HG02588 (cell line): ENCODE measurements at regions not wholly inside any gene's neighbourhood (a gene's known extent, or its start where the extent isn't known, plus 50 kb on each side); places are given as distances from the start of the nearest gene placed in this dataset.

Experiments
- ATAC-seq: cut with Tn5 transposase; IDR thresholded peaks from one replicate; pipeline ENCODE4 v1.9.1; 2021; ENCODE audit warnings: mild to moderate bottlenecking, moderate library complexity; ENCODE audit not compliant: unreplicated experiment

- no peak for ATAC-seq
Measured at GRCh38 chr5:4758550-4758949, 381.6 kb upstream of the ADAMTS16 start.

DNA sequence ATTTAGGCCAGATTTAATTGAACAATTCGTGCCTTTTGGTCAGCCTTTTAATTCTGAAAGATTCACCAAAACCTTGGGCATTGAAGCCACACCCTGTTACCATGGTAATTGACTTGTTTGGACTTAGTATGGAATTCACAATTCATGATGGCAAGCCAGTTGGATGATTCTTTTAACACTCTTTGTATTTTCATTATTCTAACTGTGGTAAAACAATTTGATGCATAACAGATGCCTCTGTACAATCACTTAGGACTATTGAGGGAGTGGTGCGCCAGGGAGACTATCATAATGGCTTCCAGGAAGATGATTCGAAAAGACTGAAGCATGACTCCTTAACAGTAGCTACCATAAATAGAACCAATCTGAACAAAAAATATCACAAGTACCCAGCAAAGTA, 381.1 kb upstream of the ADAMTS16 start:
- no peak for ATAC-seq

DNA sequence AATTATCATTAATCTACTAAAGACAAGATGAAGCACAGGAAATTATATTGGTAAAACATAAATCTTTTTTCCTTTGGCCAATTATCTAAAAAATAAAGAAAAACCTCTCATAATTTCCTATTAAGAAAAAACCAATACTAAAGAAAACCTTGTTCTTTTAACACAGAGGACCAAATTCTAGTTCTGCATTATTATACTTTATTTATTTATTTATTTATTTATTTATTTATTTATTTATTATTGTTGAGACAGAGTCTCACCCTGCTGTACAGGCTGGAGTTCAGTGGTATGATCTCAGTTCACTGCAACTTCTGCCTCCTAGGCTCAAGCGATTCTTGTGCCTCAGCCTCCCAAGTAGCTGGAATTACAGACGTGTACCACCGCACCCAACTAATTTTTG, 377.8 kb upstream of the ADAMTS16 start:
- ATAC-seq, result no peak

DNA sequence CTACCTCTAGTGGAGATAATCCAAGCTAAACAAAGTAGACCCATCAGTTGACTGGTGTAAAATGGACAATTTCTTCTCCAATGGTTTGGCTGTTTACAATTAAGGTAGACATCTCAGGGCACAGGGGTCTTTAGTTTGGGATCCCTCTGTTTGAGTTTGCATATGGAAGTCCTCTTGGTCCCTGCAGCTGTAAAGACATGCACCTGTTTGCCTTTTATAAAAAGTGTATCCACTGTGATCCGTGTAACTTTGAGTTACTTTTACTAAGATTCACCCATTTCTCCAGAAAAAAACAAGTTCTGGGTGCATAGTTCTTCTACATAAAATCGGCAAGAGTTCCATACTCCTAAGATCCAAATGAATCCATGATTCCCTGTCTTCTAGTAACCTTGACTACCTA, 374.7 kb upstream of the ADAMTS16 start:
- ATAC-seq, result no peak

GRCh38 chr5:4766101-4766500, 374.0 kb upstream of the ADAMTS16 start:
- no peak for ATAC-seq

DNA sequence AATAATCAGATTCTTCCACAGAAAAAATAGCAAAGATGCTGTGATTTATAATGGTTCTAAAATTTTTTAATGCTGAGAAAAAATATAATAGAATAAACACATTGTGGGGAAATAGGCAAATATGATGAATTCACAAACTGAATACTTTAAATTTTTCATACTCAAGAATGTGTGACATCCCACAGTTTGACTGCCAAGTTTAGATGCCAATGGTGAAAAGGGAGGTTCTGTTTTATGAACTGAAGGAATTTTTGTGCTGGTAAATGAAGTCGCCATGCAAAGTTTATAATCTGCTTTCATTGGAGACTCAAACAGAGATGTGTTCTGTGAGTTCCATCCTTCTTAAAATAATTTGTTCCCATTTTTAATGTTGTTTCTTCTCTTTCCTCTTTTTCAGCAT, 367.5 kb upstream of the ADAMTS16 start:
- ATAC-seq, result no peak

DNA sequence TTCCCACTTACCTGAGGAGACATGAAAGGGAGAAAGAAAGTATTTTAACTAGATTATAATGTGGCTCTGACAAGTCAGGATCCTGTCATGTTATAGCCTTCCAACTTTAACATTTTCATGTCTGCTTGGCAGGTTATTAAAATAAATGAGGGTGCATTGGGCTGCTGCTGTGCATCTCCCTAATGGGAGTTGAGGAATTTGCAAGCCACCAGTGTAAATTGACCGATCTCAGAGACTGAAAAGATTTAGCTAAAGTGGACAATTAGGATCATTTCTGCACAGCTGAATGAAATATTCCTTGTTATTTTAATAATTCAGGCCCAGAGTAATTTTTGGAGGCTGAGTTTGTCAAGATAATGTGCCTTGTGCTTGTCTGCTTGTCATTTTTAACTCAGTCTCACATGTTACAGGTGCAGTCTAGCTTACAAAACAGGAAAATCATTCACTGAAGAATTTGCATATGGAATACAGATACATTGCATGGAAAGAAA, 366.3 kb upstream of the ADAMTS16 start:
- ATAC-seq, result no peak

GRCh38 chr5:4777435-4777834, 362.7 kb upstream of the ADAMTS16 start:
- no peak for ATAC-seq

- no peak for ATAC-seq
Measured at GRCh38 chr5:4780633-4781032, 359.5 kb upstream of the ADAMTS16 start.

GRCh38 chr5:4781299-4781698, 358.8 kb upstream of the ADAMTS16 start:
- no peak for ATAC-seq

GRCh38 chr5:4785971-4786370, 354.2 kb upstream of the ADAMTS16 start:
- no peak for ATAC-seq

- ATAC-seq, result no peak
Measured at GRCh38 chr5:4797445-4797844, 342.7 kb upstream of the ADAMTS16 start.

DNA sequence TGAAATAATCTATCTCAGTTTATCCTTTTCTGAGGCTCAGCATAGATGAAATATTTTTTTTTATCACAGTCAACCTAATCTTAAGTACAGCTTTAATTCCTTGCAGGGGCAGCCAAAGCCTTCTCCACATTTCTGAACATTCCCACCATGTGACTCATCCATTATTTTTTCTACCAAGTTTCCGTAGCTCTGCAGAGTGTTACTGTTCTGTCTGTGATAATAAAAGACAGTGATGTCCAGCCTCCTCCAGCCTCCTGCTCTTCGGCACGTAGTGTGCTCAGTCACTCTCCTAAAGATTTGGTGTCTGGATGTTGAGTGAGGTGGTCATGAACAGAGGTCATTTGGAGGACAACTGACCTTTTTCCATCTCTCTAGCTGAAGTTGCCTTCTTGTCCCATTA, 338.1 kb upstream of the ADAMTS16 start:
- ATAC-seq, result no peak

DNA sequence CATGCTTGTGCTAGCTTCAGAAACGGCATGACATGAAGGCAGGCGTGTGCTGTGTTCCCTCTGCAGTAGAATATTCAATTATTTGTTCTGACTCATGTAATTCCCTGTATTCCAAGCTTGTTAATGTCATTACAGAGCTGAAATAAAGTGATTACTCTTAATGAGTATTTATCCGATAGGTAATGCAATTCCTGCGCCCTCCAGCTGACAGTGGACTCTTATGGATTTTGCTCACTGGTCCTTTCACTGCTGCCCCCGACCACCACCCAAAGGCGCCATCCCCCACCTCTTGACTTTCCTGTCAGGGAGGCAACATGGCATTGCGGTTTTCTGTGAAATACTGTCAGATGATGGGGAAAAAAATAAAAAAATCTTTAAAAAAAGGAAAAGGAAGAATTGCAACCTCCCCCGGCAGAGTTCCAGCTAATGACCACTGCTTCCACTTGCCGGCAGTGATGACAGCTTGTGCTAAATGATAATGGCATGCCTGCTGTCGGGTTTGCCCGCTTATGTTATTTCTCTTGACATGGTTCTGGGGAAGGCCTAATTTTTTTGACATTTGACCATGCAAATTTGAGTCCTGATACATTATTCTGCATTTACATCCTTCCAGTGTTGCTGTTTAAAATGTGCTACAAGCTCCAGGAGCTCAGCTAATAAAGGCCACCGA, 335.3 kb upstream of the ADAMTS16 start:
- no peak for ATAC-seq

GRCh38 chr5:4815002-4815401, 325.1 kb upstream of the ADAMTS16 start:
- ATAC-seq, result no peak

DNA sequence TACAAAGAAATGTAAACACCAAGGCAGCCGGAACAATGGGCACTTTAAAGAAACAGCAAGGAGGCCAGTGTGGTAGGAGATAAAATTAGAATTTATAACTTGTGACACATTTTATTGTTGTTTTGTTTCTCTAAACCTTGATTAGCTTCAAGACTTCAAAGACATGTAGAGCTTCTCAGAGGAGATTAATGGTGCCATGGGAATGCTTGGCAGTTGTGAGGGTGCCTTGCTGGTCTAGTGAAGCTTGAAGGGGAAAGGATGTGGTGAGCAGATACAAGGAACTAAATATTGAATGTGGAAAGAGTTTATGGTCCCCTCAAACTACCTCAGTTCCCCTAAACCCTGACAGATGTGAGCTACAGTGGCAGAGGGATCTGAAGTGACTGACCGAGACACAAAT, 322.4 kb upstream of the ADAMTS16 start:
- ATAC-seq, result no peak

- no peak for ATAC-seq
Measured at GRCh38 chr5:4831325-4831724, 308.8 kb upstream of the ADAMTS16 start.

- ATAC-seq, result no peak
Measured at GRCh38 chr5:4832471-4832870, 307.7 kb upstream of the ADAMTS16 start.

DNA sequence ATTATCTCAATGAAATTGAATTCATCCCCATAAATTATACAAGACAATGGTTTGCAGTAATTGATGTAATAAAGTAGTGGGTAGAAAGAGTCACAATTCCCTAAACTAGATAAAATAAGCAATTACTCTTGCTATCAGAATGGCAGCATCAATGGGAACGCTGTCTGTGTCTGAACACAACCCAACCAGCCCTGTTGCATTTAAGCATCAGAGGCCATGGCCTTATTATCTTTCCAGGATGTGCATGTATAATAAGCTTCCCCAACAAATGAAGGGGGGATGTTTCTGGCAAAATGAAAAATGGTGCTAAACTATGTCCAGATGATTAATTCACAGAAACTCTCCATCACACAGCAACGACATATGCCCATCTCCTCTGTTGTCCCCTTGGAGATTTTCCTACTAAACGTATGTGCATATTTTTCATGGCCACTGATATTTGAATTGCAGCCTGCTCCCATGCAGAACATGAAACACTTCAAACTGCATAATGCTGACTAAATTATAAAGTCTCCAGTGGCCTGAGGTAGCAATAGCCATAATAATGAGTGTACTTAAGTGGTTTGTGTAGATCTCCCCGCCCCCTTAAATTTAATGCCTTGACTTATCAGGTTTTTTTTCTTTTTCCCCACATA, 306.9 kb upstream of the ADAMTS16 start:
- no peak for ATAC-seq

DNA sequence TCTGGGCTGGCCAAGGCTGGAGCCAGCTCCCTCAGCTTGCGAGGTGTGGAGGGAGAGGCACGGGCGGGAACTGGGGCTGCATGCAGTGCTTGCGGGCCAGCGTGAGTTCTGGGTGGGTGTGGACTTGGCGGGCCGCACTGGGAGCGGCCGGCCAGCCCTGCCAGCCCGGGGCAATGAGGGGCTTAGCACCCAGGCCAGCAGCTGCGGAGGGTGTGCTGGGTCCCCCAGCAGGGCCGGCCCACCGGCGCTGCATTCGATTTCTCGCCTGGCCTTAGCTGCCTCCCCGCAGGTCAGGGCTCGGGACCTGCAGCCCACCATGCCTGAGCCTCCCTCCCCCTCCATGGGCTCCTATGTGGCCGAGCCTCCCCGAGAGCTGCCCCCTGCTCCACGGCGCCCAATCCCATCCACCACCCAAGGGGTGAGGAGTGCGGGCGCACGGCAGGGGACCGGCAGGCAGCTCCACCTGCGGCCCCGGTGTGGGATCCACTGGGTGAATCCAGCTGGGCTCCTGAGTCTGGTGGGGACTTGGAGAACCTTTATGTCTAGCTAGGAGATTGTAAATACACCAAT, 302.6 kb upstream of the ADAMTS16 start:
- ATAC-seq, result no peak

DNA sequence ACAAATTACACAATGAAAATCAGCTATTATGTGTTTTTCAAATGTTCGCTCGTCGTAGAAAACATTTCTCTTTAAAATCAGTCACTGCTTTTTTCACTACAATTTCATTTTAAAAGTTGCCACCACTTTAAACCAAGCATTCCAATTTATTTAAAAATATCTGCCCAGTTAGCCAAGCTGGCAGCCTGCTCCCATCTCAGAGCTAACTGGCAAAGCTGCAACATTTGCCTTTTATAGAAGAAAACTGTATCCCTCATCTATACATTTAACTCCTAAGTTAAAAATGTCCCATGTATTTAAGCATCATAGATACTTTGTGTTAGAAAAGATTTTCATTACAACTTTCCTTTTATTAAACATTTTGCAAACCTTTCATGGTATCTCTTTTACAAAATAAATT, 294.9 kb upstream of the ADAMTS16 start:
- no peak for ATAC-seq

DNA sequence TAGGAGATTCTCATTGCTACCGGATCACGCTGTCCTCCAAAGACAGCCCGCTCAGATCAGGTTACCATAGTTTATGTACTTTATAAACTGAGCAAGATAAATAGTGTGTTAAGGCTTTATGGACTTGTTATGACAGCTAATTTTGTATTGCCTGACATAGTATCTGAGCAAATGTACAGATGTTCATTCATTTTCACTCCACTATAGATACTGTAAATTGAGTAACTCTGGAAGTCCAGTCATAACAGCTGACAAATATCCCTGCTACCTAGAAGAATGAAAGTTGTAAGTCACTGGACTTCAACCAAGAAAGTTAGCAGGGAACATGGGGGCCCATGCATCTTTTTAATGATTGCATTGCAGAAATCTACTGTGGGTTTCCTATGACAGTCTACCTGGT, 292.4 kb upstream of the ADAMTS16 start:
- no peak for ATAC-seq
